GM12873 (cell line): ENCODE measurements at regions not wholly inside any gene's neighbourhood (a gene's known extent, or its start where the extent isn't known, plus 50 kb on each side); places are given as distances from the start of the nearest gene placed in this dataset.

Experiments used
- TF ChIP-seq, protein P1 (sequence below): IDR thresholded peaks from 2 replicates; pipeline ENCODE4 v1.5.1; 2012; ENCODE audit warnings: low read depth, mild to moderate bottlenecking, moderate library complexity, low read length, control low read depth; ENCODE audit not compliant: insufficient read depth; ENCODE audit errors: missing control alignments

GRCh38 chr2:33929467-33929866 lies 330.4 kb upstream of the FAM98A start:
- TF ChIP-seq, protein P1, sequence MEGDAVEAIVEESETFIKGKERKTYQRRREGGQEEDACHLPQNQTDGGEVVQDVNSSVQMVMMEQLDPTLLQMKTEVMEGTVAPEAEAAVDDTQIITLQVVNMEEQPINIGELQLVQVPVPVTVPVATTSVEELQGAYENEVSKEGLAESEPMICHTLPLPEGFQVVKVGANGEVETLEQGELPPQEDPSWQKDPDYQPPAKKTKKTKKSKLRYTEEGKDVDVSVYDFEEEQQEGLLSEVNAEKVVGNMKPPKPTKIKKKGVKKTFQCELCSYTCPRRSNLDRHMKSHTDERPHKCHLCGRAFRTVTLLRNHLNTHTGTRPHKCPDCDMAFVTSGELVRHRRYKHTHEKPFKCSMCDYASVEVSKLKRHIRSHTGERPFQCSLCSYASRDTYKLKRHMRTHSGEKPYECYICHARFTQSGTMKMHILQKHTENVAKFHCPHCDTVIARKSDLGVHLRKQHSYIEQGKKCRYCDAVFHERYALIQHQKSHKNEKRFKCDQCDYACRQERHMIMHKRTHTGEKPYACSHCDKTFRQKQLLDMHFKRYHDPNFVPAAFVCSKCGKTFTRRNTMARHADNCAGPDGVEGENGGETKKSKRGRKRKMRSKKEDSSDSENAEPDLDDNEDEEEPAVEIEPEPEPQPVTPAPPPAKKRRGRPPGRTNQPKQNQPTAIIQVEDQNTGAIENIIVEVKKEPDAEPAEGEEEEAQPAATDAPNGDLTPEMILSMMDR: no peak

DNA sequence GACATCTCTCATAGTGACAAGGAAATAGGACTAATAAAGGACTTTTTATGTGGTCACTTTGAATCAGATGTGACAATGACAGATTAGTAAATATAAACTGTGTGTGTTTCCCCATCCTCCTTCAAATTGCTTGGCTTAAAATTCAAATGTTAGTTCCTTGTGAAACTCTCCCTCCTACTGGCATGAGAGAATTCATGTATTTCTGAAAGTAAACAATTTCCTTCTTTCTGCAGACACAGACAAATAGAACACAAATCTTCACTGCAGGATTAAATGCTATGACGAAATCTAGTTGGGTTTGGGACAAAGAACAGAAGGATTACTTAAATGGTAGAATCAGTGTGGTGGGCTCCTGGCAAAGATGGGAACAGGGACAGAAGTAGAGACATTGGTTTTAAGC lies 328.7 kb upstream of the FAM98A start:
- TF ChIP-seq, protein P1: no peak

- TF ChIP-seq, protein P1: no peak
Observed at GRCh38 chr2:33925311-33925710, 326.2 kb upstream of the FAM98A start.

DNA sequence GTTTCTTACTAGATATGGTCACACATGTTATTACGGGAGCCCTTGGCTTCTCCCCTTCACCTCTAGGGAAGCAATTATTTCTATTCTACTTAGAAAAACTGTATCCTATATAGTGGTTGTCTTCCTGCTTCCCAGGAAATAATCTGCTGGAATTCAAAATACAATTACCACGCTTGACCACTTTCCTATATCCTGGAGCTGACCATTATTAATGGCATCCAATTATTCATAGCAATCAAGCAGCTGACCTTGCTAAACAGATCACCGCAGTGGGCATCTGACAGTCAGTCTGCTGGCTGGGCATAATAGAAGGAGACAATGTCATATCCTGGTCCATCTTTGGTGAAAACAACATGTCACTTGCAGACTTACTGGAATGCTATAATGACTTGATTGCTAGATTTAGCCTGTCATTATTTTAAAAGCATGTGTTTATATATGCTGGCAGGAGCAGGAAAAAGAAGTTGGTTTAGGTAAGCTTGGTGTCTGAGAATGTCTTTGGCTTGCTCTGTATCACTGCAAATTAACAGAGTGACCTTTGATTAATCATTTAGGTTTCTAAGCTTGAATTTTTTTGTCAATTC lies 325.6 kb upstream of the FAM98A start:
- TF ChIP-seq, protein P1: no peak

DNA sequence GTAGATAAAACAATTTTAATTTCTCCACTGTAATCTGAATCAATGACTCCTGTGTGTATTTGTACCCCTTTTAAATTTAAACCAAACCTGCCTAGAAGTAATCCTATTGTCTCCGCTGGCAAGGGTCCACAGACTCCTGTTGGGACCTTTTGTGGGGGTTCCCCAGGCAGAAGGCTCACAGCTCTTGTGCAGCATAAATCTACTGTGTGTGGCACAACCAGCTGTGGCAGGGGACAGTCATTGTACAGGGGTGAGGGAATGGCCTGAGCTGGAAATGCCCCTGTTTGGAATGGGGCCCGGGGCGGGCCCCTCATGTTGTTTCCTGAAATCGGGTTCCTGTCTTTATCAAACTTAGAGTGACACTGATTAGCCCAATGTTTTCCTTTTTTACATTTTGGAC lies 318.2 kb upstream of the FAM98A start:
- TF ChIP-seq, protein P1: no peak

DNA sequence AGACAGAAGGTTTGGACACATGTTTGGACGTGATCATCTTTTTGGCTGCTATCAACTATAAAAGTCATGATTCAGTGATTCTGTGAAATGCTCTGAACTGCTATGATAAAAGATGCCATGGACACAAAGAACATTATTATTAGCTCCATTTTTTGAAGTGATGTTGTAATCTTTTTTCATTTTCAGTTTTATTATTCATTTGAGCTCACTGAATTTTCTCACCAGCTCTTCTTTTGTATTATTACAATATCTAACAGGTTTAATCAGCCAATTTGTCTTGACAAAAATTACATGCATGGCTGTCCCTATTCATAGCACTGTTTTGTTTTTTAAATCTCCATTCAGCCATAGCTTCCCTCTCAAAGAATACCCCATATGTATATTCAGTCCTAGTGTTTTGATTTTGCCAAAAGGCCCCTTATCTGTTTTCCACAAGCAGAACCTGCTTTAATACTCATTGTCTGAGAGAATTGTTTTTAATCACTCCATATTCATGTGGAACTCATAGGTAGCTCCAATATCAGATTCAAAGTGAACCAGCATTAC lies 314.0 kb upstream of the FAM98A start:
- TF ChIP-seq, protein P1: no peak

- TF ChIP-seq, protein P1: no peak
Observed at GRCh38 chr2:33911327-33911726, 312.2 kb upstream of the FAM98A start.
